HG02759 (cell line): ENCODE measurements at regions not wholly inside any gene's neighbourhood (a gene's known extent, or its start where the extent isn't known, plus 50 kb on each side); places are given as distances from the start of the nearest gene placed in this dataset.

Experiments used
- ATAC-seq: cut with Tn5 transposase; IDR thresholded peaks from one replicate; pipeline ENCODE4 v1.9.1; 2021; ENCODE audit warnings: mild to moderate bottlenecking, moderate library complexity; ENCODE audit not compliant: unreplicated experiment

- no peak for ATAC-seq
These were observed 111.7 kb downstream of the MYCN start for GRCh38 chr2:16051841-16052564.

DNA sequence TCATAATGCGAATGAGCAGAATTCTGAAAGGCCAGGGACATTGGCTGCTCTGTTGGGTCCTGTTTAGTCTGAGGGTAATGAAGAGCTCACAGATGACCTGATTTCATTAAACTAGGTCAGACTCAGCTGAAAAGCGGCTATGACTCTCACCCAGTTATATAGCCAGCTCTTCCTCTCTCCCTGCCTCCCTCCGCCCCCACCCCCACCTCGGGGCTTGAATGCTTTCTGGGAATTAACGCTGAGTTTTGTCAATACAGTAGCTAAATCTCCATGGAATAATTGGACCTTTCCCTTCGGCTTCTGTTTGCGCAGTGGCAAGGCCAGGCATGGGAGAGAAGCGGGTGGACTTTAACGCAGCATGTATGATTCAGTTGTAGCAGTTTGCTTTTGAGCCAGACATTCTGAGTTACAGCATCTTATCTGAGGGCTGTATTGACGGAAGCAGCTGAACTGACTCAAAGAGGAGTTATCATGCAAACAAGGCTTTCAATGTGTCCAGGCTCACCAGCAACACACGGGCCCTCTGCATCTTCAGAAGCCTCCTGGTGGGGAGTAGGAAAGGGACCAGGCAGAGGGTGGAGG lies 110.6 kb downstream of the MYCN start:
- no peak for ATAC-seq

DNA sequence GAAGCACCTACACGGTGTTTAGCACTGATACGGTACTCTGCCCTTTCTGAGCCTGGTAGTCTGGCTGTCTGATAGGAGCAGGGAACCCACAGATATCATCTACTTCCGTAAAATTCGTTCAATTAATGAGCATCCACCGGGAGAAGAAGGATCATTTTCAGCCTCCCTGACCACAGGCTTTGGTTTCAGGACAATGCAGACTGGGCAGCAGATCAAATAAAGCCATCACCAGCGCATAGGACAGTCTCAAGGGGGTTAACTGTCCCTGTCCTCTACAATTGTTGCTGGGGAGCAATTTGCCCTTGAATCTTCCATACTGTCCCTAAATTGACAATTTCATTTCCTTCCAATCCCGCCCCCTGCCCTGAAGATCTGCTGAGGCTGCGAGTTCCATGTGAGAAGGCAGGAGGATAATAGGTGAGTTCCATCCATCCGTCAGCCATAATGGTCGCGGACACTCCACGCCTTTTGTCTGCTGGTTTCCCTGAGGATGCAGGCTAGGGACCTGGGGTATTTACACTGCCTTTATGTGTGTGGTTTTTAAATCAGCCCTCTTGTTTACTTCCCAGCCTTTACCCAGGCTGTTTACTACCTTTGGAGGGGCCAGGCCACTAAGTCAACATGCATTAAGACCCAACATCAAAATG lies 110.0 kb downstream of the MYCN start:
- ATAC-seq: no peak

GRCh38 chr2:16049406-16049805 lies 109.1 kb downstream of the MYCN start:
- no peak for ATAC-seq

DNA sequence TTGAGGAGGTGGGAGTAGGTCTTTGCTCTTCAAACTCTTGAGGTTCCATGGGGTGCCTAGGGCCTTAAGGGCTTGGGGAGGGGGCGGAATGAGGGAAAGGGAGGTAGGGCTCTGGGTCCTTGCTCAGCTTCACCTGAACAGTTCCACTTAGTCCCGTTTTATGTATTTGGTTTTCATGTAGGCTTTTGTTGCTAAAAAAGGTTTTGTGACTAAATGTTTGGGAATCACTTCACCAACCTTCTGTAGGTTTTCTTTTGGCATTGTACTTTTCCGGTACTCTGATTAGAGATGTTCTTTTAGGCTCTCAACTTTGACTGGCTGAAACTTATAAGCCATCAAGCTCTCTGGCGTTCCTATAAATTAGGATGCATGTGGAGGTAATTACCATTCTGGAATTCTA lies 108.1 kb downstream of the MYCN start:
- no peak for ATAC-seq

DNA sequence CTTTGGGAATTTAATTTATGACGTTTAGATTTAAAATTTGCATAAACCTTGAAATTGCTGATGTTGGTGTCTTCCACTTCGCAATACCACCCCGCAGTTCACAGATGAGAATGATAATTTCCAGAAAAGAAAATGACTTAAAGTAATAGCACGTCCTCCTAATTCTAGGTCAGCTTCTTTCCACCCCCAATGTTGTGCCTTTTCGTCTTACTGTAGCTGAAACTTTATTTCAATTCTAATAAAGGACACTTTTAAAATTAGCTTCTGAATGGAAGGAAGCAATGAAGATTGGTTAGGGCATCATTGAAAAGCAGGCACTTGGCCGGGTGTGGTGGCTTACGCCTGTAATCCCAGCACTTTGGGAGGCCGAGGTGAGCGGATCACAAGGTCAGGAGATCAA lies 107.4 kb downstream of the MYCN start:
- ATAC-seq: no peak

GRCh38 chr2:16046649-16047048 lies 106.3 kb downstream of the MYCN start:
- ATAC-seq: no peak

DNA sequence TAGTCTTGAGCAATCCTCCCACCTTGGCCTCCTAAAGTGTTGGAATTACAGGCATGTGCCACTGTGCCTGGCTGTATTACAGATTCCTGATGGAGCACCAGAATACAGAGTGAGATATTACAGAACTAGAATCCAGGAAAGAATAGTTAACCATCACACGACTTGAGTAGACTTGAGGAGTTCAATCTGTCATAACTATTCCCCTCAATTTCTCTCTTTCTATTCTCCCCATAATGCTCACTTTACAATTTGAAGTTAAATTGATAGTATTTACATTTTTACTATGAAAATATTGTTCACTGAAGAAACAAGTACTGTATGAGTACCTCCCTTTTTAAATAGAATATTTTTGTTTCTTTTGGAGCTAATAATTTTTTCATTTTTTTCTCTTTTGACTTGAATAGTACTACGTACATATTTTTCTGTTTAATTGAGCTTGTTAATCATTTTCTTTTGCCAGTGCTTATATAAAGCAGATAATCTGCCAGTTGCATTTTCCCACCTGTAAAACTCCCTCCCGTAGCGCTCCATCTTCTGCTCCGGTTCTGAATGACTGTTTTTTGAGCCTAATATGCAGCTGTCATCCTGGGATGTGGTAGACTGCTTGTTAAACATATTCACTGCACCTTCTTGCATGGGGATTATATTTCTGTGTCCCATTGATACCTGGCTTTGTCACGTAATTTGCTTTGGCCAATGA lies 105.5 kb downstream of the MYCN start:
- ATAC-seq: no peak

DNA sequence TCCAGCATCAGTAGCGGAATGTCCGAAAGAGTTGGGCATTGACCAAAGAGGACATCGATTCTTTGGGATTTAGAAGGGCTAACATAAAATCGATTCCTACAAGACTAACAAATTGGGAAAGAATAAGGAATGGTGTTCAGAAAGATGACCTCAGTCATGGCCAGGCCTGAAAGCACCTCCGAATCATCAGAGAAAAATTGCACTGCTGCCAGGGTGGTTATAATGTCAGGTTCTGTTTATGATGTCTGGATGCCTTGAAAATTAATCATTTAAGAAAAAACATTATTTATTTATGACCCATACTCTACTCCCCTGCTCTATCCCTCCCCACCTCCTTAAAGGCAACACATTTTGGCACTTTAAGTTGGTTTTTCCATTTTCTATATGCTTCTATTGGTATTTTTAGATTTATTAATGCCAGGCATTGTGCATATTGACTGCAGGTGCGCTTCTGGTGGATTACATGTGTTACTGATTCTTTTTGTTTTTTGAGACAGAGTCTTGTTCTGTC lies 104.7 kb downstream of the MYCN start:
- no peak for ATAC-seq

- ATAC-seq: no peak
These were observed 103.3 kb downstream of the MYCN start for GRCh38 chr2:16043627-16044026.

GRCh38 chr2:16043192-16043591 lies 102.8 kb downstream of the MYCN start:
- ATAC-seq: no peak

DNA sequence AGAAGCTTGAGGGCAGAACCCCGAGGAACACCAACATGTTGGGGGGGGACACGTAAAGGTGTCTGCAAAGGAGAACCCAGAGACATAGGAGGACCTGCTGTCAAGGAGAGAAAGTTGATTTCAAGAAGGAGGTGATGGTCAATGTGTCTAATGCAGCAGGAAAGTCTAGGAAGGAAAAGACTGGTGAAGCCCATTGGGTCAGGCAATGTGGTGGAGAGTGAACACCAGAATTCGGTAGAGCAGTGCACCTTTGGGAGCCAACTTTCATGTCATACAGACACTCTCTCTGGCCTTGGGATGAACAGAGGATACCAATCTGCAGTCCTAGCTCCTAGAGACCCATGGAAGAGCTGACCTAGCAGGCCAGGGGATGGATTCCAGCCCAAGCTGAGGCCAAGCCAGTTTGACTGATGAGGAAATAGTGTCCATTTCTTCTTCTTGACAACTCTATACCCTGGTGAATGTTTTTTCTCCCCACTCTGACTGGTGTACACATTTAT lies 101.9 kb downstream of the MYCN start:
- no peak for ATAC-seq

GRCh38 chr2:16040271-16041010 lies 100.1 kb downstream of the MYCN start:
- ATAC-seq: no peak

GRCh38 chr2:16039823-16040222 lies 99.5 kb downstream of the MYCN start:
- no peak for ATAC-seq

DNA sequence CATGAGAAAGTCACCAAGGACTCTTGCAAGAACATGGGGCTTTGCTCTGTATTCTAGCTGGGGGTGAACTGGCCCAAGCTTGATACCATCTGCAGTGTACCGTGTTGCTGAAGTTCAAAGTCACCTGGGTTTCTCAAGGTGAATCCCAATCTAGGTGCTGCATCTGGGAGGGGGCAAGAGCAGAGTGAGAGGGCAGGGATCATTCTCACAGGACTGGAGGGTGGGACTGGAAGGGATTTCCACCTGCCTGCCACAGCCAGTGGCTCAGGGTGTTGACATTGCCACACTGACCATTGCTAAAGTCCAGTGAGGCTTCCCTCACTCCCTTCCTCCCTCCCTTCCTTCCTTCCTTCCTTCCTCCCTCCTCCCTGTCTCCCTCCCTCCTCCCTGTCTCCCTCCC lies 98.7 kb downstream of the MYCN start:
- no peak for ATAC-seq

GRCh38 chr2:16038621-16039020 lies 98.3 kb downstream of the MYCN start:
- no peak for ATAC-seq

- ATAC-seq: no peak
These were observed 97.6 kb downstream of the MYCN start for GRCh38 chr2:16037808-16038457.

- ATAC-seq: no peak
These were observed 96.6 kb downstream of the MYCN start for GRCh38 chr2:16036951-16037350.

GRCh38 chr2:16035747-16036745 lies 95.7 kb downstream of the MYCN start:
- ATAC-seq: no peak
